ENCODE measurements at regions not wholly inside any gene's neighbourhood (a gene's known extent, or its start where the extent isn't known, plus 50 kb on each side); places are given as distances from the start of the nearest gene placed in this dataset.

DNA sequence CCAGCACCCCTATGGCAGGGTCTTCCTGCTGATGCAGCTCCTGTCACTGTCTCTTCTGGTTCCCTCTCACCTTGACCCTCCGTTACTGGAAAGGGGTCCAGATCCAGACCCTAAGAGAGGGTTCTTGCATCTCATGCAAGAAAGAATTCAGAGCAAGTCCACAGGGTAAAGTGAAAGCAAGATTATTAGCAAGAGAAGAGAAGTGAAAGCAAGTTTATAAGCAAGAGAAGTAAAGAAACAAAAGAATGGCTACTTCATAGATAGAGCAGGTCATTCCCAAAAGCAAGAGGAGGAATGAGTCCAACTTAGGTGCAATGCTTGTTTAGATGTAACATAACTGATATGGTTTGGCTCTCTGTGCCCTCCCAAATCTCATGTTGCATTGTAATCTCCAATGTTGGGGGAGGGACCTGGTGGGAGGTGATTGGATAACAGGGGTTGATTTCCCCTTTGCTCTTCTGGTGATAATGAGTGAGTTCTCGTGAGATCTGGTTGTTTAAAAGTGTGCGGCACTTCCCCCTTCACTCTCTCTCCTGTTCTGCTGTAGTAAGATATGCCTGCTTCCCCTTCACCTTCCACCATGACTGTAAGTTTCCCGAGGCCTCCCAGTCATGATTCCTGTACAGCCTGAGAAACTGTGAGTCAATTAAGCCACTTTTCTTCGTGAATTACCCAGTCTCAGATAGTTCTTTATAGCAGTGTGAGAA lies 183.3 kb downstream of the MED10 start:
- no peaks in the 10 kb centered on the region for H3K27me3 ChIP-seq
- no peaks in the 10 kb centered on the region for H3K4me1 ChIP-seq
- H3K4me3 ChIP-seq: no peak overlapping the region
- intact Hi-C loops (cut with DNase I; ENCODE audit: low total_unique reads): no loop called here
- no peak for DNase-seq
- H3K9me3 ChIP-seq: no peaks in the 10 kb centered on the region
- TF ChIP-seq, protein P1, sequence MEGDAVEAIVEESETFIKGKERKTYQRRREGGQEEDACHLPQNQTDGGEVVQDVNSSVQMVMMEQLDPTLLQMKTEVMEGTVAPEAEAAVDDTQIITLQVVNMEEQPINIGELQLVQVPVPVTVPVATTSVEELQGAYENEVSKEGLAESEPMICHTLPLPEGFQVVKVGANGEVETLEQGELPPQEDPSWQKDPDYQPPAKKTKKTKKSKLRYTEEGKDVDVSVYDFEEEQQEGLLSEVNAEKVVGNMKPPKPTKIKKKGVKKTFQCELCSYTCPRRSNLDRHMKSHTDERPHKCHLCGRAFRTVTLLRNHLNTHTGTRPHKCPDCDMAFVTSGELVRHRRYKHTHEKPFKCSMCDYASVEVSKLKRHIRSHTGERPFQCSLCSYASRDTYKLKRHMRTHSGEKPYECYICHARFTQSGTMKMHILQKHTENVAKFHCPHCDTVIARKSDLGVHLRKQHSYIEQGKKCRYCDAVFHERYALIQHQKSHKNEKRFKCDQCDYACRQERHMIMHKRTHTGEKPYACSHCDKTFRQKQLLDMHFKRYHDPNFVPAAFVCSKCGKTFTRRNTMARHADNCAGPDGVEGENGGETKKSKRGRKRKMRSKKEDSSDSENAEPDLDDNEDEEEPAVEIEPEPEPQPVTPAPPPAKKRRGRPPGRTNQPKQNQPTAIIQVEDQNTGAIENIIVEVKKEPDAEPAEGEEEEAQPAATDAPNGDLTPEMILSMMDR (IDR thresholded peaks at IDR 0.05): no peak
- no peak overlapping the region for H3K27ac ChIP-seq
- no peaks in the 10 kb centered on the region for H3K36me3 ChIP-seq

DNA sequence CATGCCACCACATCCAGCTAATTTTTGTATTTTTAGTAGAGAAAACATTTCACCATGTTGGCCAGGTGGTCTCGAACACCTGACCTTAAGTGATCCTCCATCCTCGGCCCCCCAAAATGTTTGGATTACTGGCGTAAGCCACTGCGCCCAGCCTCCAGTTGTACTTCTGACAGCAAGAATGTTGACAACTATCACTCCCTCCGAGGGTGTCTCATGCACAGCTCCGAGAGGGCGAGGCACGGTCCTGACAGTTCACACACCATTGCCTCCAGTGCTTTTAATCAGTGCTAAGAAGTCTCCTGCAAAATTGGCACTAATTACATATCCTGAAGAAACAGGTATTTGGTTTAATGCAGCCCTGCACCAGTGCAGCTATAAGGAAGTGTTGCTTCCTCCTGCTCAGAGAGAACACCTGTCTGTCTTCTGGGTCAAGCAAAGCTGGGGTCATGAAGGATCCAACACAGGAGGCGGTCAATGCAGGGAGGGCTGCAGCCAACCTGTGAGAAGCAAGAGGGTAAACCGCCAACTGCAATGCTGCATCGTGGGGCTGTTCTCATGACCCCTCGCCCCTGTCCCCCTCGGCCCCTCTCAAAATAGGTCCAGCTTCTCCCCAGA lies 184.0 kb downstream of the MED10 start:
- TF ChIP-seq, protein P1 (IDR thresholded peaks at IDR 0.05): no peak
- intact Hi-C loops (cut with DNase I; ENCODE audit: low total_unique reads): no loop called here
- Histone ChIP-seq H3K36me3 (no peaks in the 10 kb centered on the region), H3K27me3 (no peaks in the 10 kb centered on the region), H3K9me3 (no peaks in the 10 kb centered on the region), H3K27ac (no peak overlapping the region), H3K4me1 (no peaks in the 10 kb centered on the region), H3K4me3 (no peak overlapping the region)
- DNase-seq: no peak

DNA sequence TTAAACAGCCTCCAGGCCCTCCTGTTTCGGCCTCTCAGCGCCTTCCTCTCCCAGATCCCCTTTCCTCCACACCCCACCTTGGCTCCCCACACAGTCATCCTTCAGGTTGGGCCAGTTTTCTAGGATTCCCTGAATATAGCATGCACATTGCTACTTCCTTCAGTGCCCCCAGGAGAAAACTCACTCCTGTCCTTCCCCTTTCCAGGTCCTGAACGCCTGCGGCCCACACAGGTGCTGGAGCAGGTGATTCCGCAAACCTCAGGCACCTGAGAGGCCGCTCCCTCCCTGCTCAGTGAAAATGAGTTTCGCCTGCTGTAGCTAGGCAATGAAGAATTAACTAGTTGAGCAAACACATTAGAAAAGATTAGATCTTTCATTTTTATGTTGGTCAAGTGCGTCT lies 185.0 kb downstream of the MED10 start:
- no peaks in the 10 kb centered on the region for H3K27me3 ChIP-seq
- no peak for DNase-seq
- no peaks in the 10 kb centered on the region for H3K4me1 ChIP-seq
- no peaks in the 10 kb centered on the region for H3K9me3 ChIP-seq
- TF ChIP-seq, protein P1 (IDR thresholded peaks at IDR 0.05): no peak
- no peaks in the 10 kb centered on the region for H3K36me3 ChIP-seq
- no peak overlapping the region for H3K27ac ChIP-seq
- intact Hi-C loops (cut with DNase I; ENCODE audit: low total_unique reads): no loop called here
- no peak overlapping the region for H3K4me3 ChIP-seq

DNA sequence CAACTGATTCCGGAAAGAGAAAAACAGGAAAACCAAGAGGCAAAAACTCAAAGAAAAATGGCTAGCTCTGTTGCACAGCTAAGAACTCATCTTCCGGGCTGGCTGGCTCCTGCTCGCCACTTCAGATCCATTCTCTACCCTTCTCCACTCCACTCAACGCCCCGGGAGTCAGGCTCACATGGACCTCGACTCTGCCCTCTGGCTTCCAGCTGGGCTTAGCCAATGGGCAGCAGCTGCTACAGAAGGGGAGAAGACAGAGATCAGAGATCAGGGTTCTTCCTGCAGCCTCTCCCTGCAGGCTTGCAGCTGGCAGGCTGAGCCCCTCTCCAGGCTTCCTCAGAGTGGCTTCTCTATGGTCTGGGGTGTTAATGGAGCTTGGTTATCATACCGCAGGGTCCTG lies 187.5 kb downstream of the MED10 start:
- H3K27me3 ChIP-seq: no peaks in the 10 kb centered on the region
- H3K27ac ChIP-seq: no peak overlapping the region
- no peaks in the 10 kb centered on the region for H3K4me1 ChIP-seq
- H3K36me3 ChIP-seq: no peaks in the 10 kb centered on the region
- H3K9me3 ChIP-seq: no peaks in the 10 kb centered on the region
- intact Hi-C loops (cut with DNase I; ENCODE audit: low total_unique reads): no loop called here
- no peak for DNase-seq
- H3K4me3 ChIP-seq: no peak overlapping the region
- TF ChIP-seq, protein P1 (IDR thresholded peaks at IDR 0.05): no peak

DNA sequence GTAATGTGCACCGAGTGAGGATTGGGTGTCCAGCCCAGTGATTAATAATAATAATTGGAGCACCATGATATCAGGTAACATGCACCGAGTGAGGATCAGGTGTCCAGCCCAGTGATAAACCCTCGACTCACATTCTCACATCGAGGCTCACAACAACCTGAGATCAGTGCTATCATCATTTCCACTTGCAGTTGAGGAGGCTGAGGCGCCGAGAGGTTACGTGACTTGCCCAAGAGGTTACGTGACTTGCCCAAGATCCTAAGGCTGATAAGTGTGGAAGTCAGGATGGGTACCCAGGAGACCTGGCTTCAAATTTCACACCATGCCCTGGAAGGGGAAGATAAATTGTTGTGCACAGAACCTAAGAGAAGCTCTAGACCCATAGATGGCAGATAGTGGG lies 189.4 kb downstream of the MED10 start:
- Histone ChIP-seq H3K27ac (no peak overlapping the region), H3K27me3 (no peaks in the 10 kb centered on the region), H3K4me3 (no peak overlapping the region), H3K36me3 (no peaks in the 10 kb centered on the region), H3K4me1 (no peaks in the 10 kb centered on the region), H3K9me3 (no peaks in the 10 kb centered on the region)
- intact Hi-C loops (cut with DNase I; ENCODE audit: low total_unique reads): no loop called here
- no peak for DNase-seq
- TF ChIP-seq, protein P1 (IDR thresholded peaks at IDR 0.05): no peak

All from tibial artery (tissue), 4 donors.